H1 (cell line): ENCODE measurements at regions not wholly inside any gene's neighbourhood (a gene's known extent, or its start where the extent isn't known, plus 50 kb on each side); places are given as distances from the start of the nearest gene placed in this dataset.

Experiments used
- CTCF ChIA-PET: fragments of 300-600 bp; sonication (Branson Sonifier 250); formaldehyde crosslinking; loops from one replicate; lab custom pipeline; 2021; ENCODE audit not compliant: partially characterized antibody; lab: Charles Lee
- POLR2A ChIA-PET: fragments of 300-600 bp; sonication (Branson Sonifier 250); formaldehyde crosslinking; loops from one replicate; lab custom pipeline; 2021; ENCODE audit warnings: inconsistent platforms; ENCODE audit not compliant: partially characterized antibody; lab: Charles Lee
- DNase-seq, 2 experiments: peaks; one replicate each; pipeline versions ENCODE4 v3.0.0 to v3.0.0-alpha.2; 2010 to 2022; ENCODE audit warnings: low spot score in 2 of 2, low read depth in 1 of 2, mixed read lengths in 1 of 2
- FAIRE-seq: peaks from 2 replicates; lab custom pipeline; 2011; peaks lifted over from hg19 to GRCh38; lab: Jason Lieb, UNC
- H2AFZ ChIP-seq: 2 replicates; pipeline ENCODE4 v1.8.1; 2012; ENCODE audit warnings: low read length, inconsistent platforms
- H2AK5ac ChIP-seq: 2 replicates; pipeline ENCODE4 v1.6.1; 2013; ENCODE audit warnings: low read depth, low read length
- H2BK120ac ChIP-seq: replicated peaks from 2 replicates; pipeline ENCODE3; 2013; ENCODE audit warnings: low read depth, low read length, inconsistent platforms
- H2BK12ac ChIP-seq: 2 replicates; pipeline ENCODE4 v1.6.1; 2013; ENCODE audit warnings: low read depth, low read length
- H2BK15ac ChIP-seq: 2 replicates; pipeline ENCODE4 v1.6.1; 2013; ENCODE audit warnings: low read length
- H2BK20ac ChIP-seq: 2 replicates; pipeline ENCODE4 v1.6.1; 2013; ENCODE audit warnings: low read length
- H2BK5ac ChIP-seq: 2 replicates; pipeline ENCODE4 v1.6.1; 2013; ENCODE audit warnings: low read depth, low read length
- H3K14ac ChIP-seq: 2 replicates; pipeline ENCODE4 v1.6.1; 2013; ENCODE audit warnings: inconsistent platforms; ENCODE audit not compliant: insufficient read length
- H3K18ac ChIP-seq: 2 replicates; pipeline ENCODE4 v1.6.1; 2013; ENCODE audit warnings: low read length; ENCODE audit errors: extremely low read depth
- H3K23ac ChIP-seq: 2 replicates; pipeline ENCODE4 v1.6.1; 2013; ENCODE audit warnings: inconsistent platforms; ENCODE audit not compliant: insufficient read length
- H3K23me2 ChIP-seq: 2 replicates; pipeline ENCODE4 v1.6.1; 2013; ENCODE audit warnings: low read depth, low read length
- H3K27ac ChIP-seq: 2 replicates; pipeline ENCODE4 v1.6.1; 2011; ENCODE audit warnings: low read depth, low read length, inconsistent platforms
- H3K27me3 ChIP-seq, 4 experiments: replicated peaks in 1 of 4; 1 replicate in 1 of 4; 2 replicates in 3 of 4; pipeline versions ENCODE4 v1.6.1 to v1.8.1; 2011 to 2013; ENCODE audit warnings: low read length in 3 of 4, mild to moderate bottlenecking in 3 of 4, inconsistent platforms in 2 of 4, mixed read lengths in 2 of 4, moderate library complexity in 1 of 4; ENCODE audit not compliant: control insufficient read depth in 3 of 4, insufficient read depth in 3 of 4; ENCODE audit errors: extremely low read depth in 1 of 4
- H3K36me3 ChIP-seq, 4 experiments: 2 replicates each; pipeline versions ENCODE4 v1.6.1 to v1.8.1; 2011 to 2013; ENCODE audit warnings: mild to moderate bottlenecking in 4 of 4, low read length in 3 of 4, moderate library complexity in 2 of 4, control low read depth in 1 of 4, inconsistent platforms in 1 of 4; ENCODE audit not compliant: insufficient read depth in 4 of 4, control insufficient read depth in 2 of 4
- H3K4ac ChIP-seq: replicated peaks from 2 replicates; pipeline ENCODE3; 2013; ENCODE audit warnings: low read length, low read depth, mixed read lengths, inconsistent platforms; ENCODE audit not compliant: insufficient read length
- H3K4me1 ChIP-seq, 4 experiments: replicated peaks in 1 of 4; 1 replicate in 1 of 4; 2 replicates in 3 of 4; pipeline versions ENCODE4 v1.6.1 to v1.8.1; 2011 to 2013; ENCODE audit warnings: low read length in 3 of 4, inconsistent platforms in 2 of 4, mixed read lengths in 1 of 4; ENCODE audit not compliant: insufficient read depth in 4 of 4, control insufficient read depth in 3 of 4
- H3K4me2 ChIP-seq, 2 experiments: 2 replicates each; pipeline versions ENCODE4 v1.6.1 to v1.8.1; 2011 to 2013; ENCODE audit warnings: low read depth in 2 of 2, low read length in 2 of 2, control low read depth in 1 of 2, inconsistent platforms in 1 of 2, mild to moderate bottlenecking in 1 of 2; ENCODE audit not compliant: insufficient read depth in 1 of 2
- H3K4me3 ChIP-seq, 4 experiments: fragments of 200-600, 300-600 bp in 1 of 4; sonication (generic), shearing (Covaris generic), sonication (Bioruptor Twin) in 1 of 4; 2 replicates each; pipeline versions ENCODE4 v1.5.1 to v1.8.1; 2011 to 2016; ENCODE audit warnings: low read length in 4 of 4, low read depth in 3 of 4, control low read depth in 2 of 4, inconsistent platforms in 2 of 4, mild to moderate bottlenecking in 2 of 4, mixed read lengths in 1 of 4, moderate library complexity in 1 of 4; ENCODE audit not compliant: insufficient read depth in 2 of 4; ENCODE audit errors: extremely low read depth in 1 of 4
- H3K56ac ChIP-seq: replicated peaks from 2 replicates; pipeline ENCODE3; 2013; ENCODE audit warnings: low read depth, mild to moderate bottlenecking, mixed read lengths, low read length, inconsistent platforms; ENCODE audit not compliant: insufficient read length
- H3K79me1 ChIP-seq: 2 replicates; pipeline ENCODE4 v1.6.1; 2013; ENCODE audit warnings: low read depth, low read length, control low read depth
- H3K79me2 ChIP-seq, 2 experiments: 2 replicates each; pipeline versions ENCODE4 v1.6.1 to v1.8.1; 2012 to 2013; ENCODE audit warnings: low read length in 2 of 2, mild to moderate bottlenecking in 2 of 2, inconsistent platforms in 1 of 2; ENCODE audit not compliant: insufficient read depth in 2 of 2, control insufficient read depth in 1 of 2
- H3K9ac ChIP-seq, 4 experiments: replicated peaks in 1 of 4; 1 replicate in 1 of 4; 2 replicates in 3 of 4; pipeline versions ENCODE4 v1.6.1 to v1.8.1; 2011 to 2013; ENCODE audit warnings: low read depth in 3 of 4, low read length in 3 of 4, control low read depth in 2 of 4, mild to moderate bottlenecking in 2 of 4, moderate library complexity in 2 of 4, inconsistent platforms in 1 of 4; ENCODE audit errors: extremely low read depth in 1 of 4
- H3K9me3 ChIP-seq, 2 experiments: 2 replicates each; pipeline versions ENCODE4 v1.6.1 to v1.8.1; 2012 to 2013; ENCODE audit warnings: mild to moderate bottlenecking in 2 of 2, moderate library complexity in 2 of 2, control low read depth in 1 of 2, inconsistent platforms in 1 of 2, low read depth in 1 of 2, low read length in 1 of 2, mixed read lengths in 1 of 2; ENCODE audit not compliant: insufficient read depth in 2 of 2
- H4K20me1 ChIP-seq, 2 experiments: replicated peaks in 1 of 2; 2 replicates each; pipeline versions ENCODE3 to v1.8.1; 2011 to 2013; ENCODE audit warnings: inconsistent platforms in 2 of 2, low read length in 2 of 2, mild to moderate bottlenecking in 1 of 2; ENCODE audit not compliant: insufficient read depth in 2 of 2, control insufficient read depth in 1 of 2
- H4K5ac ChIP-seq: 2 replicates; pipeline ENCODE4 v1.6.1; 2013; ENCODE audit warnings: low read length, low read depth, mixed read lengths, inconsistent platforms; ENCODE audit not compliant: insufficient read length
- H4K8ac ChIP-seq: 2 replicates; pipeline ENCODE4 v1.8.0; 2013; ENCODE audit warnings: mild to moderate bottlenecking, moderate library complexity, low read length, inconsistent platforms; ENCODE audit not compliant: insufficient read depth; ENCODE audit errors: extremely low read depth
- H4K91ac ChIP-seq: replicated peaks from 2 replicates; pipeline ENCODE3; 2013; ENCODE audit warnings: low read length, mixed read lengths, inconsistent platforms; ENCODE audit not compliant: insufficient read length
- EZH2 ChIP-seq: fragments of 200-600 bp; sonication (generic); IDR thresholded peaks from 2 replicates; pipeline ENCODE4 v1.7.1; 2012; ENCODE audit warnings: low read depth, mild to moderate bottlenecking, moderate library complexity, low read length, inconsistent platforms; ENCODE audit not compliant: severe bottlenecking
- POLR2AphosphoS5 ChIP-seq: IDR thresholded peaks from 2 replicates; pipeline ENCODE4 v1.6.1; 2011; ENCODE audit warnings: low read depth, low read length
- SP4 ChIP-seq: IDR thresholded peaks from 2 replicates; pipeline ENCODE4 v1.6.1; 2012; ENCODE audit warnings: low read length, inconsistent platforms
- USF2 ChIP-seq: IDR thresholded peaks from 2 replicates; pipeline ENCODE4 v1.6.1; 2011; ENCODE audit warnings: low read length, improper control_type of control experiment
- WGBS, 2 experiments: shearing (Covaris generic) in 1 of 2; methylation state at CpG; one replicate each; pipeline versions ENCODE4 v1.1.6 to v1.1.7; 2013 to 2015; ENCODE audit warnings: low lambda C conversion rate in 2 of 2, mixed read lengths in 2 of 2, inconsistent platforms in 1 of 2, low coverage in 1 of 2, missing lambda C conversion rate in 1 of 2; ENCODE audit not compliant: insufficient replicate concordance in 2 of 2, insufficient coverage in 1 of 2, insufficient read length in 1 of 2; ENCODE audit errors: extremely low coverage in 1 of 2, missing lambda C conversion rate in 1 of 2; 5-methylcytosine and 5-hydroxymethylcytosine counted together

DNA sequence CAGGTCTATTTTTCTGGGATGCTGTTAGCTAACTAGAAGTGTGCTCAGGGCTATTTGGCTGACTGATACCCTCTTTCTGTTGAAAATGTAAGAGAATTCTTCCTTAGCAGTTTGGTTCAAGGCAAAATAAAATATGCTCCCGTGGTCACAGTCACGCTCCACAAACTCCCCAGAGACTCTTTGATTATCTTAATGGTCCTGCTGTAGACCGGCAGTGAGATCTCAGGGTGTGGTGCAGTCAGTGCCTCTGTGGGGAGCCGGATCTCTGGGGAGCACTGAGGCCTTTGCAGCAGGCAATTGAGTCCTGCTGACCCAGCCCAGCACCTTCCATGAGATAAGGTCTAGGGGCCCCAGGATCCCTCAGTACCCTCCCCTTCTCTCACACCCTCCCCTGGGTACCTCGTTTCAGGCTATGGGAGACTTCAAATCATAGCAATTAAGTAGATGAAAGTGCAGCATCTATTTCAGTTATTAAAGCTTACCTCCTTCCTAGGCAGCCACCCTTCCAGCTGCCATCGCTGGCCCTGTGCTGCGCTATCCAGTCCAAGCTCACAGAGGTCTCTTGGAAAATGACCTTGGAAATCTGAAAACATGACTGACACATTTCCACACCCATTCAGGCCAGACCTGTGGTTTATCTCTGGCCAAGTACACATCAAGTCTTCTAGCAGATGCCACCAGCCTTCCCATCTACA lies 98.1 kb downstream of the SEC16B start:
- no peak overlapping the region for H2BK20ac ChIP-seq
- DNase-seq (no peak), FAIRE-seq (no peak)
- no peaks in the 10 kb centered on the region for H3K4me1 ChIP-seq
- no peaks in the 10 kb centered on the region for H3K27me3 ChIP-seq
- H3K18ac ChIP-seq, result no peak overlapping the region
- H4K20me1 ChIP-seq, result no peaks in the 10 kb centered on the region
- H2AK5ac ChIP-seq, result no peak overlapping the region
- no peak overlapping the region for H3K27ac ChIP-seq
- no peak overlapping the region for H3K56ac ChIP-seq
- H3K23ac ChIP-seq, result no peak overlapping the region
- H2BK15ac ChIP-seq, result no peak overlapping the region
- H4K91ac ChIP-seq, result no peak overlapping the region
- WGBS, 2 experiments, result 90% methylated on average over 7 of the region's 7 CpGs; no CpG with 5 or more reads in 1 of the 2 experiments
- no peaks in the 10 kb centered on the region for H3K79me1 ChIP-seq
- H3K23me2 ChIP-seq, result no peaks in the 10 kb centered on the region
- ChIA-PET POLR2A (no interaction called here), CTCF (interaction anchor here (0.9 to 1.4 kb wide), 2 partner anchors 14 to 42 kb away, joined by 4 read pairs; no protein-coding TSS in a partner anchor)
- 0 out of 2 replicates have a peak overlapping the region, but pooled peaks have one; percentile 33 for H2AFZ ChIP-seq
- no peak overlapping the region for H3K14ac ChIP-seq
- H2BK12ac ChIP-seq, result no peak overlapping the region
- H3K36me3 ChIP-seq, result no peaks in the 10 kb centered on the region
- no peak overlapping the region for H2BK120ac ChIP-seq
- H4K8ac ChIP-seq, result no peak overlapping the region
- no peak overlapping the region for H3K4ac ChIP-seq
- TF ChIP-seq EZH2 (no peak), POLR2AphosphoS5 (no peak), SP4 (no peak), USF2 (no peak)
- no peak overlapping the region for H3K4me3 ChIP-seq
- 0 out of 4 replicates have a peak, but pooled peaks cover 0 to 2% of the 10 kb centered on the region in 2 experiments for H3K9me3 ChIP-seq
- H3K9ac ChIP-seq, result no peak overlapping the region
- H3K79me2 ChIP-seq, result no peaks in the 10 kb centered on the region
- no peak overlapping the region for H4K5ac ChIP-seq
- H2BK5ac ChIP-seq, result no peak overlapping the region
- H3K4me2 ChIP-seq, result no peak overlapping the region
